BE2C (cell line): ENCODE measurements at regions not wholly inside any gene's neighbourhood (a gene's known extent, or its start where the extent isn't known, plus 50 kb on each side); places are given as distances from the start of the nearest gene placed in this dataset.
"Not testable (repeated sequence)": the region's sequence is repeated elsewhere in the genome, so short reads cannot be mapped to it uniquely, and the experiment has no call there.

Experiments
- DNase-seq: peaks from one replicate; pipeline ENCODE4 v3.0.0-alpha.2; 2020
- H3K27me3 ChIP-seq: fragments of 250-450 bp; sonication (Bioruptor Pico); 2 replicates; pipeline ENCODE4 v1.5.1; 2020; ENCODE audit warnings: mild to moderate bottlenecking
- H3K36me3 ChIP-seq: fragments of 250-450 bp; sonication (Bioruptor Pico); 2 replicates; pipeline ENCODE4 v1.5.1; 2020; ENCODE audit warnings: mild to moderate bottlenecking
- H3K4me1 ChIP-seq: fragments of 250-450 bp; sonication (Bioruptor Pico); 2 replicates; pipeline ENCODE4 v1.5.1; 2020
- H3K4me3 ChIP-seq: 2 replicates; pipeline ENCODE4 v1.5.1; 2011; ENCODE audit warnings: low read depth, low read length
- H3K9me3 ChIP-seq: fragments of 250-450 bp; sonication (Bioruptor Pico); 2 replicates; pipeline ENCODE4 v1.5.1; 2020
- CTCF ChIP-seq: IDR thresholded peaks from 2 replicates; pipeline ENCODE4 v1.5.1; 2012; ENCODE audit warnings: mild to moderate bottlenecking, low read depth, low read length

- no peak for DNase-seq
- TF ChIP-seq CTCF, result no peak
- Histone ChIP-seq H3K9me3 (no peaks in the 10 kb centered on the region), H3K36me3 (no peaks in the 10 kb centered on the region), H3K27me3 (no peaks in the 10 kb centered on the region), H3K4me1 (no peaks in the 10 kb centered on the region), H3K4me3 (no peak overlapping the region)
Measured at GRCh38 chr17:31798205-31798724, 60.8 kb downstream of the COPRS start.

GRCh38 chr17:31795941-31796340 is 63.1 kb downstream of the COPRS start:
- not testable (repeated sequence) for H3K4me1 ChIP-seq, H3K36me3 ChIP-seq, DNase-seq

GRCh38 chr17:31794111-31794510 is 64.9 kb downstream of the COPRS start:
- no peaks in the 10 kb centered on the region for H3K4me1 ChIP-seq

More at GRCh38 chr17:31795941-31796340, 63.1 kb downstream of the COPRS start:
- not testable (repeated sequence) for H3K4me3 ChIP-seq, H3K9me3 ChIP-seq, H3K27me3 ChIP-seq

DNA sequence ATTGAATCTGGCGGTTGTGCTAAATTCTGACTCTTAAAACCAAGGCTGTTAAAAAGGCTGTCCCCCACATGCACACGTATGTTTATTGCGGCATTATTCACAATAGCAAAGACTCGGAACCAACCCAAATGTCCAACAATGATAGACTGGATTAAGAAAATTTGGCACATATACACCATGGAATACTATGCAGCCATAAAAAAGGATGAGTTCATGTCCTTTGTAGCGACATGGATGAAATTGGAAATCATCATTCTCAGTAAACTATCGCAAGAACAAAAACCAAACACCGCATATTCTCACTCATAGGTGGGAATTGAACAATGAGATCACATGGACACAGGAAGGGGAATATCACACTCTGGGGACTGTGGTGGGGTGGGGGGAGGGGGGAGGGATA is 65.4 kb downstream of the COPRS start:
- not testable (repeated sequence) for H3K4me1 ChIP-seq, H3K36me3 ChIP-seq, H3K4me3 ChIP-seq, H3K27me3 ChIP-seq, DNase-seq, H3K9me3 ChIP-seq

More at GRCh38 chr17:31794111-31794510, 64.9 kb downstream of the COPRS start:
- no peak for TF ChIP-seq CTCF
- Histone ChIP-seq H3K9me3 (no peaks in the 10 kb centered on the region), H3K36me3 (no peaks in the 10 kb centered on the region), H3K4me3 (no peak overlapping the region), H3K27me3 (no peaks in the 10 kb centered on the region)
- no peak for DNase-seq

GRCh38 chr17:31792007-31792585 is 66.9 kb downstream of the COPRS start:
- no peaks in the 10 kb centered on the region for H3K27me3 ChIP-seq
- no peak for DNase-seq
- H3K4me1 ChIP-seq, result no peaks in the 10 kb centered on the region
- no peak overlapping the region for H3K4me3 ChIP-seq
- no peaks in the 10 kb centered on the region for H3K36me3 ChIP-seq
- TF ChIP-seq CTCF, result no peak
- no peaks in the 10 kb centered on the region for H3K9me3 ChIP-seq

GRCh38 chr17:31789707-31790505 is 69.1 kb downstream of the COPRS start:
- no peak for TF ChIP-seq CTCF
- H3K27me3 ChIP-seq, result no peaks in the 10 kb centered on the region
- H3K4me1 ChIP-seq, result no peaks in the 10 kb centered on the region
- no peaks in the 10 kb centered on the region for H3K9me3 ChIP-seq
- no peak overlapping the region for H3K4me3 ChIP-seq
- no peaks in the 10 kb centered on the region for H3K36me3 ChIP-seq
- no peak for DNase-seq

GRCh38 chr17:31788956-31789355 is 70.1 kb downstream of the COPRS start:
- Histone ChIP-seq H3K27me3 (no peaks in the 10 kb centered on the region), H3K4me3 (no peak overlapping the region), H3K36me3 (no peaks in the 10 kb centered on the region), H3K4me1 (no peaks in the 10 kb centered on the region), H3K9me3 (no peaks in the 10 kb centered on the region)
- DNase-seq, result no peak
- no peak for TF ChIP-seq CTCF
